ENCODE measurements at regions not wholly inside any gene's neighbourhood (a gene's known extent, or its start where the extent isn't known, plus 50 kb on each side); places are given as distances from the start of the nearest gene placed in this dataset.

- Histone ChIP-seq H3K9ac (ENCODE audit: control insufficient read depth, extremely low read depth, insufficient read depth, low read length) (no peak overlapping the region), H3K36me3 (ENCODE audit: control insufficient read depth in 2 of 2, extremely low read depth in 1 of 2, insufficient read depth in 2 of 2, low read length in 2 of 2) (no peaks in the 10 kb centered on the region), H3K4me1 (ENCODE audit: control insufficient read depth, extremely low read depth, insufficient read depth, low read length) (peaks cover 15% of the 10 kb centered on the region), H3K4me3 (ENCODE audit: control insufficient read depth in 2 of 3, extremely low read depth in 1 of 3, insufficient read depth in 2 of 3, low read depth in 1 of 3, low read length in 3 of 3) (peak overlapping the region in 1 of 3 experiments; percentile 35), H3K27ac (ENCODE audit: control insufficient read depth, insufficient read depth, low read length) (no peak overlapping the region), H2AFZ (ENCODE audit: control insufficient read depth, low read length) (no peak overlapping the region), H3K9me3 (ENCODE audit: control insufficient read depth, low read depth, low read length) (no peaks in the 10 kb centered on the region), H3K9me1 (ENCODE audit: control insufficient read depth, extremely low read depth, insufficient read depth, low read length) (no peaks in the 10 kb centered on the region), H3K27me3 (ENCODE audit: control insufficient read depth, extremely low read depth, insufficient read depth, low read length) (peaks cover 14% of the 10 kb centered on the region), H4K20me1 (ENCODE audit: control insufficient read depth, extremely low read depth, insufficient read depth, low read length) (no peaks in the 10 kb centered on the region), H3K4me2 (ENCODE audit: control insufficient read depth, extremely low read depth, insufficient read depth, low read depth, low read length) (peak overlapping the region; percentile 61), H3K79me2 (ENCODE audit: control insufficient read depth, insufficient read depth, low read length) (no peaks in the 10 kb centered on the region)
- dilution Hi-C loops (cut with MboI; ENCODE audit: extremely low pct_ligation_motif_present, low sequenced_read_pairs): no loop called here
- DNase-seq (ENCODE audit: low read depth, low spot score) (no peak), FAIRE-seq (no peak)
- TF ChIP-seq EZH2 (IDR thresholded peaks at IDR 0.05; ENCODE audit: low read length) (no peak), CTCF (optimal IDR thresholded peaks at IDR 0.05 in 1 of 3, IDR thresholded peaks at IDR 0.05 in 1 of 3, conservative IDR thresholded peaks at IDR 0.05 in 1 of 3; ENCODE audit: extremely low read depth in 1 of 3, insufficient read depth in 2 of 3, low read length in 3 of 3) (no peak)
Observed at GRCh38 chr3:44021651-44022594, 219.8 kb upstream of the TOPAZ1 start.

GRCh38 chr3:44023961-44024593, 217.6 kb upstream of the TOPAZ1 start:
- H3K79me2 ChIP-seq (ENCODE audit: control insufficient read depth, insufficient read depth, low read length): no peaks in the 10 kb centered on the region
- no peak overlapping the region for H2AFZ ChIP-seq (ENCODE audit: control insufficient read depth, low read length)
- H3K4me1 ChIP-seq (ENCODE audit: control insufficient read depth, extremely low read depth, insufficient read depth, low read length): peaks cover 15% of the 10 kb centered on the region
- H3K27me3 ChIP-seq (ENCODE audit: control insufficient read depth, extremely low read depth, insufficient read depth, low read length): peaks cover 14% of the 10 kb centered on the region
- no peak for TF ChIP-seq EZH2 (IDR thresholded peaks at IDR 0.05; ENCODE audit: low read length)
- TF ChIP-seq CTCF (optimal IDR thresholded peaks at IDR 0.05 in 1 of 3, IDR thresholded peaks at IDR 0.05 in 1 of 3, conservative IDR thresholded peaks at IDR 0.05 in 1 of 3; ENCODE audit: extremely low read depth in 1 of 3, insufficient read depth in 2 of 3, low read length in 3 of 3): no peak
- H3K36me3 ChIP-seq (ENCODE audit: control insufficient read depth in 2 of 2, extremely low read depth in 1 of 2, insufficient read depth in 2 of 2, low read length in 2 of 2): no peaks in the 10 kb centered on the region
- H3K9me3 ChIP-seq (ENCODE audit: control insufficient read depth, low read depth, low read length): no peaks in the 10 kb centered on the region
- no peaks in the 10 kb centered on the region for H4K20me1 ChIP-seq (ENCODE audit: control insufficient read depth, extremely low read depth, insufficient read depth, low read length)
- DNase-seq (ENCODE audit: low read depth, low spot score): no peak
- H3K4me3 ChIP-seq (ENCODE audit: control insufficient read depth in 2 of 3, extremely low read depth in 1 of 3, insufficient read depth in 2 of 3, low read depth in 1 of 3, low read length in 3 of 3): no peak overlapping the region
- no peak overlapping the region for H3K9ac ChIP-seq (ENCODE audit: control insufficient read depth, extremely low read depth, insufficient read depth, low read length)
- H3K9me1 ChIP-seq (ENCODE audit: control insufficient read depth, extremely low read depth, insufficient read depth, low read length): no peaks in the 10 kb centered on the region
- no peak for FAIRE-seq
- no peak overlapping the region for H3K27ac ChIP-seq (ENCODE audit: control insufficient read depth, insufficient read depth, low read length)
- H3K4me2 ChIP-seq (ENCODE audit: control insufficient read depth, extremely low read depth, insufficient read depth, low read depth, low read length): no peak overlapping the region
- dilution Hi-C loops (cut with MboI; ENCODE audit: extremely low pct_ligation_motif_present, low sequenced_read_pairs): no loop called here

Data from keratinocyte (primary cell).